IMR-90 (cell line): ENCODE measurements at regions not wholly inside any gene's neighbourhood (a gene's known extent, or its start where the extent isn't known, plus 50 kb on each side); places are given as distances from the start of the nearest gene placed in this dataset.

Source experiments
- ATAC-seq: fragments of 200-7000 bp; cut with Tn5 transposase; 2 replicates; pipeline ENCODE4 v1.9.1; 2020; ENCODE audit warnings: low read depth, mild to moderate bottlenecking, moderate library complexity
- BruUV-seq: library from RNA; stranded (reverse); fragments of 400-500 nt; replicated peaks from 2 replicates; lab custom pipeline; 2021; lab: Mats Ljungman, UMichigan
- CTCF ChIA-PET: fragments of 300-600 bp; formaldehyde crosslinking; extraction: SDS; loops from one replicate; lab custom pipeline; 2021; ENCODE audit warnings: antibody characterized with exemption; lab: Yijun Ruan, JAX
- POLR2A ChIA-PET: fragments of 300-600 bp; sonication (Branson Sonifier 250); formaldehyde crosslinking; loops from one replicate; lab custom pipeline; 2022; ENCODE audit warnings: antibody characterized with exemption; ENCODE audit not compliant: unreplicated experiment; lab: Charles Lee
- DNase-seq: peaks from one replicate; pipeline ENCODE4 v3.0.0; 2013
- H2AFZ ChIP-seq: replicated peaks from 2 replicates; pipeline ENCODE3; 2013; ENCODE audit warnings: low read length, mild to moderate bottlenecking; ENCODE audit not compliant: poor library complexity
- H2AK5ac ChIP-seq: 2 replicates; pipeline ENCODE4 v1.6.1; 2013; ENCODE audit warnings: low read depth, low read length, inconsistent platforms
- H2AK9ac ChIP-seq: replicated peaks from 2 replicates; pipeline ENCODE3; 2013; ENCODE audit warnings: mild to moderate bottlenecking, low read depth, low read length, moderate library complexity; ENCODE audit not compliant: poor library complexity
- H2BK120ac ChIP-seq: 2 replicates; pipeline ENCODE4 v1.6.1; 2013; ENCODE audit warnings: low read depth, low read length, inconsistent platforms
- H2BK15ac ChIP-seq: 3 replicates; pipeline ENCODE4 v1.6.1; 2013; ENCODE audit warnings: low read depth, low read length, inconsistent platforms
- H2BK20ac ChIP-seq: 2 replicates; pipeline ENCODE4 v1.6.1; 2013; ENCODE audit warnings: low read depth, mild to moderate bottlenecking, inconsistent platforms, low read length, moderate library complexity
- H2BK5ac ChIP-seq: 2 replicates; pipeline ENCODE4 v1.6.1; 2013; ENCODE audit warnings: mild to moderate bottlenecking, low read depth, low read length, inconsistent platforms; ENCODE audit not compliant: poor library complexity, severe bottlenecking
- H3K14ac ChIP-seq: replicated peaks from 2 replicates; pipeline ENCODE4 v1.6.1; 2013; ENCODE audit warnings: low read depth, low read length, inconsistent platforms
- H3K18ac ChIP-seq: 2 replicates; pipeline ENCODE4 v1.6.1; 2013; ENCODE audit warnings: low read depth, low read length, control low read depth
- H3K23ac ChIP-seq: 2 replicates; pipeline ENCODE4 v1.6.1; 2013; ENCODE audit warnings: low read depth, low read length, inconsistent platforms
- H3K27ac ChIP-seq: 2 replicates; pipeline ENCODE4 v1.5.1; 2013; ENCODE audit warnings: mild to moderate bottlenecking, control low read depth, low read length; ENCODE audit not compliant: insufficient read depth
- H3K27me3 ChIP-seq: 2 replicates; pipeline ENCODE4 v1.6.1; 2013; ENCODE audit warnings: low read length; ENCODE audit not compliant: control insufficient read depth, insufficient read depth
- H3K36me3 ChIP-seq: 2 replicates; pipeline ENCODE4 v1.6.1; 2013; ENCODE audit warnings: low read length, mixed read lengths; ENCODE audit not compliant: control insufficient read depth, insufficient read depth
- H3K4ac ChIP-seq: 2 replicates; pipeline ENCODE4 v1.6.1; 2013; ENCODE audit warnings: low read depth, low read length, inconsistent platforms
- H3K4me1 ChIP-seq: 2 replicates; pipeline ENCODE4 v1.6.1; 2013; ENCODE audit warnings: low read length, mixed read lengths; ENCODE audit not compliant: control insufficient read depth, insufficient read depth
- H3K4me2 ChIP-seq: 2 replicates; pipeline ENCODE4 v1.6.1; 2013; ENCODE audit warnings: low read depth, mild to moderate bottlenecking, control low read depth, low read length, moderate library complexity
- H3K4me3 ChIP-seq: 2 replicates; pipeline ENCODE4 v1.5.1; 2013; ENCODE audit warnings: low read depth, mild to moderate bottlenecking, control low read depth, low read length, moderate library complexity; ENCODE audit not compliant: insufficient read depth
- H3K56ac ChIP-seq: 2 replicates; pipeline ENCODE4 v1.6.1; 2013; ENCODE audit warnings: low read length, inconsistent platforms; ENCODE audit not compliant: insufficient read depth; ENCODE audit errors: extremely low read depth
- H3K79me1 ChIP-seq, 2 experiments: 2 replicates each; pipeline ENCODE4 v1.6.1; 2013; ENCODE audit warnings: low read length in 2 of 2, inconsistent platforms in 1 of 2, low read depth in 1 of 2
- H3K9ac ChIP-seq: 2 replicates; pipeline ENCODE4 v1.6.1; 2013; ENCODE audit warnings: low read depth, low read length, control low read depth
- H3K9me1 ChIP-seq: 2 replicates; pipeline ENCODE4 v1.6.1; 2013; ENCODE audit warnings: low read length, inconsistent platforms; ENCODE audit not compliant: insufficient read depth
- H3K9me3 ChIP-seq: 2 replicates; pipeline ENCODE4 v1.6.1; 2013; ENCODE audit warnings: low read length; ENCODE audit not compliant: control insufficient read depth, insufficient read depth
- H4K20me1 ChIP-seq: 2 replicates; pipeline ENCODE4 v1.6.1; 2013; ENCODE audit warnings: low read length, inconsistent platforms; ENCODE audit not compliant: insufficient read depth
- H4K5ac ChIP-seq: 2 replicates; pipeline ENCODE4 v1.6.1; 2013; ENCODE audit warnings: mild to moderate bottlenecking, low read depth, low read length, control low read depth
- H4K8ac ChIP-seq, 2 experiments: 2 replicates each; pipeline ENCODE4 v1.6.1; 2013; ENCODE audit warnings: low read depth in 2 of 2, low read length in 2 of 2, control low read depth in 1 of 2, inconsistent platforms in 1 of 2
- H4K91ac ChIP-seq: 2 replicates; pipeline ENCODE4 v1.6.1; 2013; ENCODE audit warnings: low read depth, low read length, inconsistent platforms; ENCODE audit not compliant: insufficient read depth
- CHD1 ChIP-seq: IDR thresholded peaks from 2 replicates; pipeline ENCODE4 v1.6.1; 2012; ENCODE audit warnings: low read depth, low read length, improper control_type of control experiment
- FOS ChIP-seq: fragments of 150-350 bp; IDR thresholded peaks from 2 replicates; pipeline ENCODE4 v1.6.1; 2016; ENCODE audit warnings: low read depth, low read length
- MAFK ChIP-seq: IDR thresholded peaks from 2 replicates; pipeline ENCODE4 v1.6.1; 2012; ENCODE audit warnings: low read depth, low read length, improper control_type of control experiment
- MAZ ChIP-seq: IDR thresholded peaks from 2 replicates; pipeline ENCODE4 v1.6.1; 2012; ENCODE audit warnings: low read depth, mild to moderate bottlenecking, low read length, improper control_type of control experiment, moderate library complexity, borderline replicate concordance
- NFE2L2 ChIP-seq: fragments of 150-350 bp; IDR thresholded peaks from 2 replicates; pipeline ENCODE4 v1.6.1; 2016; ENCODE audit warnings: low read depth, mild to moderate bottlenecking, low read length
- POLR2A ChIP-seq: IDR thresholded peaks from 2 replicates; pipeline ENCODE4 v1.6.1; 2012; ENCODE audit warnings: mild to moderate bottlenecking, low read depth, low read length
- RAD21 ChIP-seq: IDR thresholded peaks from 2 replicates; pipeline ENCODE4 v1.6.1; 2012; ENCODE audit warnings: low read length, improper control_type of control experiment
- RCOR1 ChIP-seq: IDR thresholded peaks from 2 replicates; pipeline ENCODE4 v1.6.1; 2012; ENCODE audit warnings: mild to moderate bottlenecking, low read length, improper control_type of control experiment; ENCODE audit not compliant: insufficient replicate concordance
- RFX5 ChIP-seq: IDR thresholded peaks from 2 replicates; pipeline ENCODE4 v1.8.0; 2012; ENCODE audit warnings: low read depth, mild to moderate bottlenecking, low read length, moderate library complexity
- SMC3 ChIP-seq: fragments of 150-350 bp; IDR thresholded peaks from 2 replicates; pipeline ENCODE4 v1.6.1; 2016; ENCODE audit warnings: low read depth, mild to moderate bottlenecking, antibody characterized with exemption, low read length, moderate library complexity
- WGBS, 2 experiments: methylation state at CpG; one replicate each; pipeline versions ENCODE4 v1.1.5 to v1.1.7; 2013; ENCODE audit warnings: missing lambda C conversion rate in 2 of 2; ENCODE audit not compliant: insufficient read length in 1 of 2; ENCODE audit errors: extremely low coverage in 2 of 2; 5-methylcytosine and 5-hydroxymethylcytosine counted together
- dilution Hi-C: fragments of 300-500 bp; cut with HindIII; formaldehyde crosslinking; loops from one replicate; pipeline ENCODE4 v1.14.3; 2018; ENCODE audit warnings: low sequenced_read_pairs; ENCODE audit not compliant: unreplicated experiment
- in situ Hi-C: fragments of 300-500 bp; cut with MboI; formaldehyde crosslinking; loops from 3 replicates; pipeline ENCODE4 v1.14.3; 2019; ENCODE audit warnings: low sequenced_read_pairs, inconsistent platforms, mixed read lengths
- intact Hi-C: fragments of 100-400 bp; cut with micrococcal nuclease; formaldehyde crosslinking; loops from 2 replicates; pipeline ENCODE4 v1.10.0; 2022

- no CpG with 5 or more reads among the region's 4 CpGs for WGBS, 2 experiments
- Histone ChIP-seq H4K5ac (no peak overlapping the region), H3K18ac (no peak overlapping the region), H4K20me1 (no peaks in the 10 kb centered on the region), H3K4me3 (no peak overlapping the region), H3K79me1 (no peaks in the 10 kb centered on the region), H2AFZ (no peak overlapping the region), H3K56ac (no peak overlapping the region), H3K4me1 (no peaks in the 10 kb centered on the region), H2AK5ac (no peak overlapping the region), H3K9ac (no peak overlapping the region), H3K4ac (no peak overlapping the region), H3K9me3 (no peaks in the 10 kb centered on the region), H3K27ac (no peak overlapping the region), H3K4me2 (no peak overlapping the region), H3K27me3 (no peaks in the 10 kb centered on the region), H2BK15ac (no peak overlapping the region), H4K8ac (no peak overlapping the region), H2BK120ac (no peak overlapping the region), H4K91ac (no peak overlapping the region), H2AK9ac (no peak overlapping the region), H3K14ac (no peak overlapping the region), H3K36me3 (no peaks in the 10 kb centered on the region), H3K23ac (no peak overlapping the region), H2BK5ac (no peak overlapping the region), H3K9me1 (no peaks in the 10 kb centered on the region), H2BK20ac (no peak overlapping the region)
- POLR2A ChIA-PET = no interaction called here
- no TSS peak for BruUV-seq
- in situ Hi-C loops (no loop called here), dilution Hi-C loops (no loop called here), intact Hi-C loops (no loop called here)
- DNase-seq = no peak
- no peak for ATAC-seq
- TF ChIP-seq RAD21 = no peak
- TF ChIP-seq CHD1 = no peak
- TF ChIP-seq RFX5 = no peak
- no peak for TF ChIP-seq MAFK
- no peak for TF ChIP-seq NFE2L2
- TF ChIP-seq RCOR1 = no peak
- no peak for TF ChIP-seq FOS
- no peak for TF ChIP-seq SMC3
- TF ChIP-seq MAZ = no peak
- no peak for TF ChIP-seq POLR2A
- CTCF ChIA-PET = no interaction called here
Measured at GRCh38 chr2:76472946-76473345, 762.2 kb upstream of the GCFC2 start.
